ENCODE measurements at regions not wholly inside any gene's neighbourhood (a gene's known extent, or its start where the extent isn't known, plus 50 kb on each side); places are given as distances from the start of the nearest gene placed in this dataset.
"Not testable (repeated sequence)": the region's sequence is repeated elsewhere in the genome, so short reads cannot be mapped to it uniquely, and the experiment has no call there.

DNA sequence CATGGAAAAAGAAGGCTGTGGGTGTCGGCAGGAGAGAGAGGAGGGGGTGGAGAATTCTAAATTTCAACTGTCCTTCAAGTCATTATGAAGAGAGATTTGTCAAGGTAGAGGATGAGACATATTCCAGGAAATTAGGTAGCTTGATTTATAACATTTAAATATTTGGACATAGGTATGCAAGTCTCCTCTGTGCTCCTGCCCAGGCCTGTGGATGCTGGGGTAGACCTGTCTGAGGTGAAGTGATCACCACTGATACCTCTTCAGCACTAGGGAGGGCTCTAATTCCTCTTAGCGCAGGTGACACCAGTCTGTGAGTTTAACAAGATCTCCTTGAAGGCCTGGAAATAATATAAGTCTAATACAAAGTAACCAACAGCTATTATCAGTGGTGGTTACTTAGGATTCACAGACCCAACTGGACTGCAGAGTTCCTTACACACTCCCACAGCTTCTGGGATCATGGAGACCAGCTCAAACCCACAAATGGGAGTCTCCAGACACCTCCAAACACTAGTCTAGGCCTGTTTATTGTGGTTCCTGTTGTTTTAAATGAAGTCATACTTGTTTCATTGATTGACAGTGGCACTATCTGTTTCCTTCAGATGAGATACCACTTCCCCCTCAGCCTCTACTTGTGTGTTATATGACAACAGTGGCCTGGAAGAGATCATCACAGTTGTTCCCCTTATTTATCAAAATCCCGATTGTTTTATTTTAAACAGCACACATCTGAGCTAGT lies 104.1 kb upstream of the ITPRID2 start:
- DNase-seq (ENCODE audit: low spot score), result no peak
- intact Hi-C loops (cut with DNase I), result no loop called here

DNA sequence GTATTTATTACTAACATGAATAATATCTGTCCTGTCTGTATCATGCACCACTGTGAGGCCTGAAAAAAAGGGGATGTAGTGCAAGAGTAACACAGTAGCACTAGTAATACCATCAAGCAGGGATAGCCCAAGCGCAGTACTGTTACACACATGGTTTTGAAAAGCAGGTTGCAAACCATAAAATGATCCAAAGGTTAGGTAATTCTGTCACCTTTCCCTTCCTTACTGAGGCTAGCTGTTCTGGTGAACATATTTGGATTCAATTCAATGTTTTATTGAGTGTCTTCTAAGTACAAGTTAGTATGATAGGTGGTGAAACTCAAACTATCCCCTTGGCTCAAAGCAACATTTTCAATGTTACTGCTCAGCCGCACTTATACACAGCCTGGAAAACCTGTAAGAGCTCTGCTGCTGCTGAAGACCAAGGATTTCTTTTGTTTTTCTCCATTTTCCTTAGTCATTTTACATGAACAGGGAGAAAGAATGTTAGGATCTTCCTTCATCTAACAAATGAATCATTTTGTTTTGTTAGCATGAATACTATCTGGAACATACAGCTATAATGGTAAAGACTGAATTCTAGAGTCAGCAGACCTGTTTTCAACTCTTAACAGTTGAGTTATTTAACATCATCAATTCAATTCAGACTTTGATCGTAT lies 102.5 kb upstream of the ITPRID2 start:
- DNase-seq (ENCODE audit: low spot score), result no peak
- intact Hi-C loops (cut with DNase I), result no loop called here

DNA sequence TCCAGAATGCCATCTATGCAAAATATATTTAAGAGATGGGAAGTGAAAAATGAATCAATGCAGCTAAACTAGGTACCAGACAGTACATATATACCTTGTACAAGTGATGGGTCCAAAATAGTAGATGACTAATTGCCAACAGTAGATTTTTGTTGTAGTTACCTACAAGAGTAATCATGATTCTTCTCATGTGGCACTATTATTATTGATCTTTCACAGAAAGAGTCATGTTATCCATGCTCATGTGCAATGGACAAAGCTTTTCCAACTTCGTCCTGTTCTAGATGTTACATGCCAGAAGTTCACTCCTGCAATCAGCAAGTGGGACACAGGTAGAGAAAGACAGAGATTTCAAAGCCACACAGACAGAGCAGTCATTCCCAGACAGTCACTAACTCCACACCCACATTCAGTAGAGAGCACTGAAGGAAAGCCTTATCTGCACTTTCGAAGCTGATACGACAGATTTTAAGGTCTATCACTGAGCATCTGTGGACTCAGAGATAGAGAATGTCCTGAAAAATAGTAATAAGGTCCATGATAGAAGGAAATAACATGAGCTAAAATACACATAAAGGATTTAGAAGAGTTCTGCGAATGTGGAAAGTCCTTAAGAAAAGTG lies 101.6 kb upstream of the ITPRID2 start:
- DNase-seq (ENCODE audit: low spot score), result no peak
- intact Hi-C loops (cut with DNase I), result no loop called here

DNA sequence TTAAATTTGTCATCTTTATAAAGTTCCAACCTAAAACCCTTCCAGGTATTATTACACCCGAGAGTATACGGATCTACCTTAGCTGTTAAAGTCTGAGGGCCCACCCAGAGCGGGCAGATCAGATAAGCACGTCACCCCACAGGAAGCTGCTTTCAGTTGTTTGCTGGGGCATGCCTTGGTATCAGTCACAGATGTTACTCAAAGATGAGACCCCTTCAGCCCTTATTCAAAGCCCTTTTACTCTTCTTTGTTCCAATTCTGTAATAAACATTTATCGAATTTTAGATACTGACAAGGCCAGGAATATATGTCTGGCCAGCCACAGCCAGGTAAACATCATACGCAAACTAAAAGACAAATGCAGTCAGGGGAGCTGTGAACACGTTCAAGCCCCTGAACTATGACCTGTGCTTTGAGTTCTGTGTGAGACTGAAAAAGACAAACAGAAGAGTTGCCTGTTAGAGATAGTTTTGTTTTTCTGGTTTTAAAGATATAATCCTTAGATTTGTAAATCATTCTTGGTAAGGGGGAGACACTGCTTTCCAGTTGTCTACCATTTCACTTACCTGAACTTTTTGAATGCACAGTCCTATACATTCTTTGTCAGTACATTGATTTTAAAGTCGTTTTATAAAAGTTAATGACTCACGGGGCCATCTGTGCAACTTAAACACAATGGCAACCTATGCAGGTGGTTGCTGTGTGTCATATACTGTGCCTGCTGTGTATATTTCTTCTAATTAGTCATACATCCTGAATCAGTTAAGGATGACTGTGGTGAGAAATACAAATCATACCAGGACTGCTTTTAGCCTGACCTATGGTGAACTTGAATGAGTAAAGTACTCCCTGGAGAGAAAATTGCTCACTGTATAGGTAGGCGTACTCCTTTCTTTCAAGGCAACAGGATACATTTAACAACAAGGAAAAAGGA lies 100.5 kb upstream of the ITPRID2 start:
- no peak for DNase-seq (ENCODE audit: low spot score)
- intact Hi-C loops (cut with DNase I), result no loop called here

DNA sequence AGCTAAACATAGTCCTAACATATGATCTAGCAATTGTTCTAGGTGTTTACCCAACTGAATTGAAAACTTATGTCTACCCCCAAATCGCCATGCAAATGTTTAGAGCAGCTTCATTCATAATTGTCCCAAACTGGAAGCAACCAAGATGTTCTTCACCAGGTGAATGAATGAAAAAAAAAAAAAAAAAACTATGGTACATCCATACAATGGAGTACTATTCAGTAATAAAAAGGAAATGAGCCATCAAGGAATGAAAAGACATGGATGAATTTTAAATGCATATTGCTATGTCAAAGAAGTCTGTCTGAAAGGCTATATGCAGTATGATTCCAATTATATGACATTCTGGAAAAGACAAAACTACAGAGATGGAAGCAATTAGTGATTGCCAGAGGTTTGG lies 98.6 kb upstream of the ITPRID2 start:
- no peak for DNase-seq (ENCODE audit: low spot score)
- intact Hi-C loops (cut with DNase I), result no loop called here

DNA sequence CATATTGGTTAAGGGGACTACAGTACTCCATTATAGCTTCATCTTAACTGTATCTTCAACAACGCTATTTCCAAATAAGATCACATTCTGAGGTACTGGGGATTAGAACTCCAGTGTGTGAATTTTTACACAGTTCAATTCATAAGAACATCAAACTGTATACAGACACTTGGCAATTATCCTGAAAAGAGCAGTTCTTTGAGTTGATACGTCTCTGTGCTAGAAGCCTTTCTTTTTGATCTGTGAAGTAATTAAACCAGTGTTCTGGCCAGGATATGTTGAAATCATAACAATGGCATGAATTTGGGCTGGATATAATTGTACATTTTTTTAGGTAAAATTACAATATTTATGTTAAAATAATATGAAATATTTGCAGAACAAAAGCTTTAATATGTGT lies 93.5 kb upstream of the ITPRID2 start:
- no peak for DNase-seq (ENCODE audit: low spot score)
- intact Hi-C loops (cut with DNase I), result no loop called here

DNA sequence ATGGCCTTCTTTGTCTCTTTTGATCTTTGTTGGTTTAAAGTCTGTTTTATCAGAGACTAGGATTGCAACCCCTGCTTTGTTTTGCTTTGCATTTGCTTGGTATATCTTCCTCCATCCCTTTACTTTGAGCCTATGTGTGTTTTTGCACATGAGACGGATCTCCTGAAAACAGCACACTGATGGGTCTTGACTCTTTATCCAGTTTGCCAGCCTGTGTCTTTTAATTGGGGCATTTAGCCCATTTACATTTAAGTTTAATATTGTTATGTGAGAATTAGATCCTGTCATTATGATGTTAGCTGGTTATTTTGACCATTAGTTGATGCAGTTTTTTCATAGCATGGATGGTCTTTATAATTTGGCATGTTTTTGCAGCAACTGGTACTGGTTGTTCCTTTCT lies 89.2 kb upstream of the ITPRID2 start:
- intact Hi-C loops (cut with DNase I); DNase-seq (ENCODE audit: low spot score): not testable (repeated sequence)

DNA sequence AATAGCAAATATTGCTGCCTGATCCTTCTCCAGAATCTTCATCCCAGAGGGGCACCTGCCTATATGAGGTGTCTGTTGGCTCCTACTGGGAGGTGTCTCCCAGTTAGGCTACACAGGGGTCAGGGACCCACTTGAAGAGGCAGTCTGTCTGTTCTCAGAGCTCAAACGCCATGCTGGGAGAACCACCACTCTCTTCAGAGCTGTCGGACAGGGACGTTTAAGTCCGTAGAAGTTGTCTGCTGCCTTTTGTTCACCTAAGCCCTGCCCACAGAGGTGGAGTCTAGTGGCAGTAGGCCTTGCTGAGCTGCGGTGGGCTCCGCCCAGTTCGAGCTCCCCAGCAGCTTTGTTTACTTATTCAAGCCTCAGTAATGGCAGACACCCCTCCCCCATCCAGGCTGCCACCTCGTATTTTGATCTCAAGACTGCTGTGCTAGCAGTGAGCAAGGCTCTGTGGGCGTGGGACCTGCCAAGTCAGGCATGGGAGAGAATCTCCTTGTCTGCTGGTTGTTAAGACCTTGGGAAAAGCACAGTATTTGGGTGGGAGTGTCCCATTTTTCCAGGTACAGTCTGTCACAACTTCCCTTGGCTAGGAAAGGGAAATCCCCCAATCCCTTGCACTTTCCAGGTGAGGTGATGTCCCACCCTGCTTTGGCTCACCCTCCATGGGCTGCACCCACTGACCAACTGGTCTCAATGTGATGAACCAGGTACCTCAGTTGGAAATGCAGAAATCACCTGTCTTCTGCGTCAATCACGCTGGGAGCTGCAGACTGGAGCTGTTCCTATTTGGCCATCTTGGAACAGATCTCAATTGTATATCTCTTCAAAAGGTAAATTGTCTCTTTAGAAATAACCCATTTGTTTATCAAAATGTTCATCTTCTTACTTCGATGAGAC lies 87.4 kb upstream of the ITPRID2 start:
- DNase-seq (ENCODE audit: low spot score); intact Hi-C loops (cut with DNase I): not testable (repeated sequence)

DNA sequence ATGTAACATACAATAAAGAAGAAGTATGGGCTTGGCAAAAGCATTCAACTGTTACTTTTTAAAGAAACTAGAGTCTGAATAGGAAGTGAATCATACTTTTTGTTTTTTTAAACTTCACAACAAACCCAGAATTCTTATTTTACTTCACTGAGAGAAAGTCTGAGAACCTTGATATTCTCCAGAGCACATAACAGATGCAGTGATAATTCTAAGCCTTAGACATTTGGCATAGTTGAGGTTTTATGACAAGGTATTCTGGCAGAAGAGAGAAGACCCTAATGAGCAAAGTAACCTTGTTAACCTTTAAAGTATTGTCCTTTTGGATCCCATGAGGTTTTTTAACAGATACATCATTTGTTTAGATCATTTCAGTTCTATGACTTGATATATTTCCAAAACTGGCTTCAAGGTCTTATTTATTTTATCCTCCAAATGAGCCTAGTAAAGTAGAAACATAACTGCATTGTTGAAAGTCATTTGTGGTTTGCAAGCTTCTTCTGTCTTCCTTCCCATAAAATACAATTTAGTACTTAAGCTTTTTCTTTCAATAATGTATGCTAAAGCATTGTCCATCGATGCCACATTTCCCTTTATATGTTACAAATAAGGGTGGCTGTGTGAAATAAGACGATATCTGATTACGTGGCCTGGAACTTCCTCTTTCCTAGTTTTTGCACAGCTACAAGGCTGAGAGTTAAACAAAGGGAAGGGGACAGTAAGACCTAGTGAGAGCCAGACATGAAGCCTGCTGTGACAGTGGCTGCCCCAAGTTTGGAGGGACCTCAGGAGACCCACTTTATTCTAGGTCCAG lies 86.1 kb upstream of the ITPRID2 start:
- intact Hi-C loops (cut with DNase I), result no loop called here
- no peak for DNase-seq (ENCODE audit: low spot score)

DNA sequence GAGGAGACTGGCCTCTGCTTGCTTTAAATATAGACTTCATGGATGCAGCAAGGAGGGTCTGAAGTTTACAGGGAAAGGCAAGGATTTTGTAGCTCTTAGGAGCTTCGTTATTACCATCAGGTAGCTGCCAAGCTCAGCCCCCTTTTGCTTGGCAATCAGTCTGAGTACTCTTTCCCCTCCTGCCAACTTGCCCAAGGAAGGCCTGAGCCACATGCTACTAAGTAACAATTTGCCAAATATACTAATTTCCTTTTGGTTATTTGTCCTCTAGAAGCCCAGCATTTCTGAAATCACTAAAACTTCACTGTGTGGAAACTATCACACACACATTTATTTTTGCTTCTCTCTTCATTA lies 85.5 kb upstream of the ITPRID2 start:
- no peak for DNase-seq (ENCODE audit: low spot score)
- intact Hi-C loops (cut with DNase I), result no loop called here

DNA sequence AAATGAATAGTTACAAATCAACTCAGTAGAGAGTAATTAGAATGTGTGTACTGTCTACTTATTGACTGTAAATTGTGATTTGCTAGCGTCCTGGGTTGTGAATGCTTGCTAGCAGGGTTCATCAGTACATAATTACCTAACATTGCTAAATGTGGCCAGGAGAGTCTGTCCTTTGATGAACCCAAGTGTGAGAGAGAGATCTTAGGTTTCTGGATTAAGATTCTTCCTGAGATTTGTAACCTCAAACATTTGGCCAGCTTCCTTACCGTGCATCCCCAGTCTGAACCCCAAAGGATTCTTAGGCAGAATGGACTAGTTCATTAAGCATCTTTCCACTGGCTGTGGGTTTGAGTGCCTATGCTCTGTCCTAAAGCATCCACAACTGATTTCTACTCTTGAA lies 84.0 kb upstream of the ITPRID2 start:
- intact Hi-C loops (cut with DNase I), result no loop called here
- DNase-seq (ENCODE audit: low spot score), result no peak

DNA sequence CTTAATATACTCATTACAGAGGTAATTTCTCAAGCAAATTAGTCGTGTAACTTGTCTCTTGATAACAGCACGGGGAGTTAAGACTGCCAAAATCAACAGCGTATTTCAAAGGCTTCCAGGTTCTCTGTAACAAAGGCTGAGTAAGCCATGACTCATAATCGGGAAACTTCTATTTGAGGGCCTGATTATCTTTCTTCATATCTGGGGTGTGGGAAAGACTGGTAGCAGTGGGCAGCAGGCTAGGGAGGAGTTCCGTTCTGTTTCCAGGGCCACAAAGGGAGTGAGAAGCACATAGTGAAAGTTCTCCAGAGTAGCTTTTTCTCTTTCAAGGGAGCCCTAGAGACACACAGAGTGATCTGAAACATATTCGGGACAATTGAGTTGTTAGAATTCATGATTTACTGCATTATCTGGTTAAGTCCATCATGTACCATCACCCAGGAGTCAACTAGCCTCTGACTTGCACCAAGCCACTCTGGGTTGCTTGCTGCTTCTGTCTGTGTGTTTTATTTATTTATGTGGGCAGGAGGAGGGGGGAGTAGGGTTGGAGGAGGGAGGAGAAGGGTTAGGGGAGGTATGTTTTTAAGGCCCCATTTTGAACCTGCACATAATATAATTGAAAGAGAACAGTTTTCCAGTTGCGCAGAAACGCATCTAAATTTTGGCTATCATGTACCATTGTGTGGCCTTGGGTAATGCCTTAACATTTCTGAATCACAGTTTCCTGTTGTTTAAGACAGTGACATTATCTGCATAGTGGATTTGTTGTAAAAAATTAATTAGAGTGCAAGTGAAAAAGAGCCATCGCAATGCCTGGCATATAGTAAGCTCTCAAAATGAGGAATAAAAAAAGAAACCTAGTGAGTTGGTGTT lies 80.5 kb upstream of the ITPRID2 start:
- DNase-seq (ENCODE audit: low spot score), result no peak
- intact Hi-C loops (cut with DNase I), result loop anchor here (2.0 kb wide), 1 partner anchor 82 kb away; no protein-coding TSS in a partner anchor

DNA sequence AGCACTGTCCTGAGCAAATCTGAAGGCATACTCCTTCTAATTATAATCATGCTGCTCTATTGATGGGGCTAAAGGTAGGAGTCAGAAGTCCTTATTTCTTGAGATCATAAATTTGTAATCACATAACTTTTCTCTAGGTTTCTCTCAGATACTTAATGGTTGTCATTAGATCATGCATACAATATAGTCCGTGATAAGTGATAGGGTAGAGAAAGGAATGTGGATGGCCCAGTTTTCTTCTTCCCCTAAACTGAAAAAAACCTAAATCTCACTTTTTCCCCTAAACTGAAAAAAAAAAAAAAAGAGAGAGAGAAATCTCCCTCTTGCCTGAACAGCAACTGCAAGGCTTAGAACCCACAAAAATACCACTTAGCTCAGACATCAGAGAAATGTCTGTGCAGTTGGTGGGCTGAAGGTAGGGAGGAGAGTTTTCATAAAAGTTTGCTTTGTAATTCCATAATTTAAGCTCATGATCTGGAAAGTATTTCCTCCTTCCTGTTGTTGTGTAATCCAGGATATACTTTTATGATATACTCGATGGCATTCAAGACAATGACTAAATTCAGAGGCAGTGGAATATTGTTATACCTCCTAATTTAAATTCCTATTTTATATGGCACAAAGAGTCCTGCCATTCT lies 79.3 kb upstream of the ITPRID2 start:
- intact Hi-C loops (cut with DNase I), result no loop called here
- DNase-seq (ENCODE audit: low spot score), result no peak

DNA sequence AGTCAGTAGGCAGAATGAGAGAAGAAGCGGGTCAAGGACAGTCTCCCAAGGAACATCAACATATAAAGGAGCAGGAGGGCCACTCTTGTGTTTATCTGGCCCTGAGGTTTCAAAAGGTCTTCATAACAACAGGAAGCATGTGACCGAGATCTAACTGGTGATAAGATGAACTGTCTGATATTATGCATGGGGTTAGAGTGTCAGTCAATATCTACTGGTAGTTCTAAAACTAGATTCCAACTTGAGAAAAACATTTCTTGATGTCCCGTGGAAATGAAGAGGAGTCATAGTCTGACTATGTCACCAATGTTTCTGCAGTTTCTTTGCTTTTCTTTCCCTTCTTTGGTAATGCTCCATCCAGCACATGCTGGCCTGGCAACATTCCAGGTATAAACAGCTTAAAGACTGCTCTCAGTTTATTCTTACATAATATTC lies 77.5 kb upstream of the ITPRID2 start:
- DNase-seq (ENCODE audit: low spot score), result no peak
- intact Hi-C loops (cut with DNase I), result no loop called here

DNA sequence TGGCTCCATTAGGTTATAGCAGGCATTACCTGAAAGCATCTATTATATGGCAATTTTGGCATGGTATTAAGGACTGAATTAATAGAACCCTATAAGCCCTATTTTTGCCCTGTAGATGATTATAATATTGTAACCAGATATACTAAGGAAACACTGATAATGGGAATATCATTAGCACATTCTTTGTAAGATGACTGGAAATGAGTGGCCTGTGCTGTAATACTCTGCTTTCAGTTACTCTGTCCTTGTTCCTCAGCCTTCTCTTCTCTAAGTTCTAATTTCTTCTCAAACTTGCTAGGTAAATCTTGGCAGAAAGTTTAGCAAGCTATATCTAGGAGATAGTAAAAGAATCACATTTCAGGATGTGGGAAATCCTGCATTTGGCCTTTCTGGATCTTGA lies 74.0 kb upstream of the ITPRID2 start:
- intact Hi-C loops (cut with DNase I), result no loop called here
- DNase-seq (ENCODE audit: low spot score), result no peak

DNA sequence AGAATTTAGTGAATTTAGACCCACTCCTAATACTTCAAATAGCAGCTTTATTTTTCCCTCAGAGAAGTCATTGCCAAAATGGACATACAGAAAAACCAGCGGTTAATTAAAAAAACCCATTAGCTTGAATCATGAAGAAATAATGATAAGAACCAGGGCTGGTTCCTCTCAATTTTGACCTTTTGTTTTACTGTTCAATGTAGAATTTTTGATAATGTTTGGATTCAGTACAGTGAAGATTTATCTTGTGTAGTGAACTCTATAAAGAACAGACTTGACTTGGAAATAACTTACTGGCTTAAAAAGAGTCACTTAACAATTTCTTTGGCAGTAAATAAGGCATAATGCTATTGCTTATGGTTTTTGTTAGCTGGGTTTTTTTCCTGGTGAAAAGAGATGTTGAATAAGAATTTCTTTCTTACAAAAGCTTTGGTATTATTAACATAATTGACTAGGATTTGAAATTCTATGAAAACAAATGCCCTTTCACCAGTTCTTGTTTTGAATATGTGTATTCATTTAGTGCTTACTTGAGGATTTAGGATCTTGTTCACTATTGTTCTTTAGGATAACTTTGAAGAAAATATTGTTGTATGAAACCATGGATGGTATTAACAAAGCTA lies 73.4 kb upstream of the ITPRID2 start:
- no peak for DNase-seq (ENCODE audit: low spot score)
- intact Hi-C loops (cut with DNase I), result no loop called here

Measured in cardiac septum (tissue), 1 donor.